HAP-1 (cell line): ENCODE measurements at regions not wholly inside any gene's neighbourhood (a gene's known extent, or its start where the extent isn't known, plus 50 kb on each side); places are given as distances from the start of the nearest gene placed in this dataset.
"Not testable (repeated sequence)": the region's sequence is repeated elsewhere in the genome, so short reads cannot be mapped to it uniquely, and the experiment has no call there.

Experiments used
- DNase-seq, 2 experiments: peaks; one replicate each; pipeline ENCODE4 v3.0.0-alpha.2; 2016 to 2020; ENCODE audit warnings: low spot score in 2 of 2
- H3K27me3 ChIP-seq: fragments of 250-450 bp; sonication (Bioruptor Pico); 2 replicates; pipeline ENCODE4 v1.5.1; 2020; ENCODE audit warnings: low read depth, mild to moderate bottlenecking, moderate library complexity
- H3K36me3 ChIP-seq: fragments of 250-450 bp; sonication (Bioruptor Pico); replicated peaks from 2 replicates; pipeline ENCODE4 v1.5.1; 2020; ENCODE audit warnings: mild to moderate bottlenecking
- H3K4me1 ChIP-seq: fragments of 250-450 bp; sonication (Bioruptor Pico); 2 replicates; pipeline ENCODE4 v1.5.1; 2020; ENCODE audit warnings: mild to moderate bottlenecking
- H3K4me3 ChIP-seq: fragments of 250-450 bp; sonication (Bioruptor Pico); 2 replicates; pipeline ENCODE4 v1.5.1; 2020; ENCODE audit warnings: mild to moderate bottlenecking, moderate library complexity
- H3K9me3 ChIP-seq: fragments of 250-450 bp; sonication (Bioruptor Pico); 2 replicates; pipeline ENCODE4 v1.5.1; 2020; ENCODE audit warnings: mild to moderate bottlenecking, moderate library complexity
- in situ Hi-C: fragments of 300-500 bp; cut with MboI; formaldehyde crosslinking; loops from 3 replicates; pipeline ENCODE4 v1.14.3; 2020; ENCODE audit warnings: low sequenced_read_pairs, inconsistent platforms, mixed read lengths

DNA sequence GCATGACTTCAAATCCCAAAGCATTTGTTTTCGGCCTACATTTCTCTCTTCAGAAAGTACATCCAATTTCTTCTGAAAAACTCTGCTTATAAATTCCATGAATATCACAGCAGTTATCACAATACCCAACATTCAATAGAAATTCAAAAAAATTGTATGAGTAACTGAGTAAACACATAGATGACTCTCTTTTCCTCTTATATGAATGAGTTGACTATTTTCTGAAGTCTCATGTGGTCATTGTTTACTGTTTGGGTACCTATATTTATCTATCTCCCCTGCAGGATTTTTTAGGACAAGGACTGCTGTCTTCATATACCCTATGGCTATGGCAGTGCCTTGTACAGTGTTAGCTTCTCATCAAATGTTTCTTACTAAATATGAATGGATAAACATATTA is 157.1 kb downstream of the HTR1A start:
- in situ Hi-C loops = no loop called here
- no peaks in the 10 kb centered on the region for H3K36me3 ChIP-seq
- no peaks in the 10 kb centered on the region for H3K27me3 ChIP-seq
- no peaks in the 10 kb centered on the region for H3K9me3 ChIP-seq
- DNase-seq = no peak
- no peaks in the 10 kb centered on the region for H3K4me1 ChIP-seq
- H3K4me3 ChIP-seq = no peak overlapping the region

DNA sequence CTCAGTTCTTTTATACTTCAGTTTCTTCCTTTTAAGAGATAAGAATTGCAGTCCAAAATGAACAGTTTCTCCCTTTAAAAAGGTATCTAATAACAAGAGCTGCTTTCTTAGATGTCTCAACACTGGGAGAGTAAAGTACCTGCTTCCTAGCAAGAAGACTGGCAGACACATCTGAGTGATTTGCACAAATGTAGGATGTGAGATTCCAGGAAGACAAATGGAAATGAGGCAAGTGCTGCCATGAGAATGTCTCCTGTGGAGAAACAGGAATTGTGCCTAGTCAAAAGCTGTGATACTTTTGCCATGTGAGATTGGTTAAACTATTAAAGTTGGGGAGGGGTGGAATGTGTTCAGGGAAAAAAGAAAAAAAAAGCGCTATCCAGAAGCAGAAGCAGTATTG is 159.1 kb downstream of the HTR1A start:
- no peaks in the 10 kb centered on the region for H3K9me3 ChIP-seq
- no peaks in the 10 kb centered on the region for H3K36me3 ChIP-seq
- in situ Hi-C loops = no loop called here
- no peaks in the 10 kb centered on the region for H3K4me1 ChIP-seq
- H3K27me3 ChIP-seq = no peaks in the 10 kb centered on the region
- no peak overlapping the region for H3K4me3 ChIP-seq
- DNase-seq = no peak

DNA sequence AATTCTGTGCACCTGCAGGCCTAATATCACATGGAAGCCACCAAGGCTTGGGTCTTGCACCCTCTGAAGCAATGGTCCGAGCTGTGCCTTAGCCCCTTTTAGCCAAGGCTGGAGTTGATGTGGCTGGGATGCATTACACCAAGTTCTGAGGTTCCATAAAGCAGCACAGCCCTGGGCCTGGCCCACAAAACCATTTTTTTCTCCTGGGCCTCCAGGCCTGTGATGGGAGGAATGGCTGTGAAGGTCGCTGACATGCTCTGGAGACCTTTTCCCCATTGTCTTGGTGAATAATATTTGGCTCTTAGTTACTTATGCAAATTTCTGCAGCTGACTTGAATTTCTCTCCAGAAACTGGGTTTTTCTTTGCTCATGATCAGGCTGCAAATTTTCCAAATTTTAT is 167.3 kb downstream of the HTR1A start:
- H3K36me3 ChIP-seq = no peaks in the 10 kb centered on the region
- no peaks in the 10 kb centered on the region for H3K9me3 ChIP-seq
- no peaks in the 10 kb centered on the region for H3K4me1 ChIP-seq
- in situ Hi-C loops = no loop called here
- H3K27me3 ChIP-seq = no peaks in the 10 kb centered on the region
- no peak for DNase-seq
- no peak overlapping the region for H3K4me3 ChIP-seq

DNA sequence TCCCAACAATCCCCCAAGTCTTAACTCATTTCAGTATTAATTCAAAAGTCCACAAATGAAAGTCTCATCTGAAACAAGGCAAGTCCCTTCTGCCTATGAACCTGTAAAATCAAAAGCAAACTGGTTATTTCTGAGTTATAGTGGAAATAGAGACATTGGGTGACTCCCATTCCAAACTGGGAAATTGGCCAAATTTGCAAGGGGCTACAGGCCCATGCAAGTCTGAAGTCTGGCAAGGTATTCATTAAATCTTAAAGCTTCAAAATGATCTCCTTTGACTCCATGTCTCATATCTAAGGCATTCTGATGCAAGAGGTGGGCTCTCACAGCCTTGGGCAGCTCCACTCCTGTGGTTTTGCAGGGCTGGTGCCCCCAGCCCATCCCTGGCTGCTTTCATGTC is 167.9 kb downstream of the HTR1A start:
- in situ Hi-C loops = no loop called here
- Histone ChIP-seq H3K36me3 (no peaks in the 10 kb centered on the region), H3K9me3 (no peaks in the 10 kb centered on the region), H3K4me3 (no peak overlapping the region), H3K27me3 (no peaks in the 10 kb centered on the region), H3K4me1 (no peaks in the 10 kb centered on the region)
- no peak for DNase-seq

DNA sequence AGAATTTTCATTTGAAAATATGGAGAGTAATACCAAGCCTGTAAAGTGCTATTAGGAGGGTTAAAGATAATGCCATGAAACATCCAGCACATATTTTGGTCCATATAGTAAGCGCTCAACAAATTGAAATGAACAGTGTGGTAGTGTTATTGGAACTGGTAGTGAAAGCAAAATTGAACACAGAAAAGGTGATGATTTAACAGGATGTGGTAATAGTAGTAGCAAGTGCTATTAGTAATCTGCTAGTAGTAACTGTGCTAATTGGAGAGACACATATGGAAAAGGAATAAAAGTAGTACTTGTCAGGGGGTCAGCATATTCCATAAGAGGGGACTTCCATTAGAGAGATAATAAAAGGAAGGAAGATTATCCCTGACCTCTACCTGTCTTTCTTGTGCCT is 187.3 kb downstream of the HTR1A start:
- no peaks in the 10 kb centered on the region for H3K4me1 ChIP-seq

DNA sequence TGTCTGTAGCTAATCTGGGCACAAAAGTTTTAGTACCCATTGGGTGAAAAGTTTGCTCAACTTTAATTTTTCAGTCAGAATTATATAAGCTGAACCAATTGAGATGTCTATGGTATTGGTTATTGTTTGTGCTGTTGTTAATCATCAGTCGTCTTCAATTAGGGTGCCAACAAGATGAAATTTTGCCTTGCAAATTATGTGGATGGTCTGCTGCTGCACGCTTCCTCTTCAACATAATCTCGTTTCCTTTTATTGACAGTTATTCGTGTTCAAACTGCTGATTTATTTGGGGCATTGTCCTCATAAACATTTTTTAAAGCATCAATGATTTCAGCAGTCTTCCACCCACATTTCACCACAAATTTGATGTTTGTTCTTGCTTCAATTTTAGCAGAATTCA is 194.0 kb downstream of the HTR1A start:
- no peaks in the 10 kb centered on the region for H3K36me3 ChIP-seq
- no peaks in the 10 kb centered on the region for H3K4me1 ChIP-seq
- no peaks in the 10 kb centered on the region for H3K27me3 ChIP-seq
- H3K9me3 ChIP-seq = no peaks in the 10 kb centered on the region
- in situ Hi-C loops = no loop called here
- H3K4me3 ChIP-seq = no peak overlapping the region
- no peak for DNase-seq

More for the DNA sequence above, 187.3 kb downstream of the HTR1A start:
- in situ Hi-C loops = no loop called here
- H3K36me3 ChIP-seq = no peaks in the 10 kb centered on the region
- H3K9me3 ChIP-seq = no peaks in the 10 kb centered on the region
- H3K27me3 ChIP-seq = no peaks in the 10 kb centered on the region
- DNase-seq = no peak
- H3K4me3 ChIP-seq = no peak overlapping the region

DNA sequence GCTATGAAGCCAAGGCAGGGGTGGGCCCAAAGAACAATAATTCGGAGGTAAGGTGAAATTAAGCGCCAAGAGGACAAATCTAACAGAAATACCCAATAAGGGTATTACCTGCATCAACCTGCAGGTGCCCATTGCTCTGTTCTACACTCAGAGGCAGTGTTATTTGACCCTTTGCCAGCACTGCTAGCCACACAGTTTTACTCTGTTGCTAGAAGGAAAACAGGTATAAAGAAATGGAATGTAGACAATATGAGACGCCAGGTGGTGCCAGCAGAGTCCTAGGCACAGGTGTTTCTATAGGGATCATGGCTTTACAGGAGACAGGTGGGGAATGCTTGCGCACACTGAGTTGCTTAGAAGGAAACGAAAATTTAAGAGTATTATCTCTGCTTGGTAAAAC is 201.3 kb downstream of the HTR1A start:
- H3K4me1 ChIP-seq = no peaks in the 10 kb centered on the region
- no peaks in the 10 kb centered on the region for H3K27me3 ChIP-seq
- no peaks in the 10 kb centered on the region for H3K9me3 ChIP-seq
- in situ Hi-C loops = no loop called here
- no peak for DNase-seq
- no peaks in the 10 kb centered on the region for H3K36me3 ChIP-seq
- H3K4me3 ChIP-seq = no peak overlapping the region

DNA sequence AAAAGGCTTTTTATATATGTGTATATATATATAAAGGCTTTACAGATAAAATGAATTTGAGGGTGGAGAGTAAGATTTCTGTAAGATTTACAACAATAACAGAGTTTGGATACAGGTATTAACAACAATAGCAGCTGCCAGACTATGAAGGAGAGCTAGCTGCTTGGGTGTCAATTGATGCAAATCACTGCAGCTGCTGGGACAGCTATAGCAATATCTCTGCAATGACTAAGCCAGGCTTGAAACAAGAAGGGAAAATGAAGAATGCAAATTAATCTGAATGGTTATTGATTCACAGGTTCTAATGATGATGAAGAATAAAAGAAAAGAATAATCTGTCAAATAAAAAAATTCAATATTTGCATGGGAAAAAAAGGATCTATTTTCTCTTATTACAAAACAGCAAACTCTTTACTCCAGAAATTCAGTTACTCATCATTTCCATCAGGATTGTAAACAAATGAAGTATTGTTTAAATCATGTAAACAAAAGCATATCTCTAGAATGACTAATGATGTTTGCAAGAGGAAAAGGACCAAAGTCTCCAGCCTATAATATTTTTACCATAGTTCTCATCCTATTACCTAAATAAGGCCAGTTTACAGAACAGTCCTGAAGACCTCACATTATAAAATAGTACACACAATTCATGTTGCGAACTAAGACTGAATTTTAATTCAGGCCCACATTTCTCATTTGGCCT is 219.0 kb downstream of the HTR1A start:
- Histone ChIP-seq H3K36me3 (no peaks in the 10 kb centered on the region), H3K9me3 (no peaks in the 10 kb centered on the region), H3K4me1 (no peaks in the 10 kb centered on the region), H3K27me3 (no peaks in the 10 kb centered on the region), H3K4me3 (no peak overlapping the region)
- in situ Hi-C loops = no loop called here
- DNase-seq = no peak

DNA sequence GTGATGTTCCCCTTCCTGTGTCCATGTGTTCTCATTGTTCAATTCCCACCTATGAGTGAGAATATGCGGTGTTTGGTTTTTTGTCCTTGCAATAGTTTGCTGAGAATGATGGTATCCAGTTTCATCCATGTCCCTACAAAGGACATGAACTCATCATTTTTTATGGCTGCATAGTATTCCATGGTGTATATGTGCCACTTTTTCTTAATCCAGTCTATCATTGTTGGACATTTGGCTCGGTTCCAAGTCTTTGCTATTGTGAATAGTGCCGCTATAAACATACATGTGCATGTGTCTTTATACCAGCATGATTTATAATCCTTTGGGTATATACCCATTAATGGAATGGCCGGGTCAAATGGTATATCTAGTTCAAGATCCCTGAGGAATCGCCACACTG is 229.4 kb downstream of the HTR1A start:
- in situ Hi-C loops, H3K4me1 ChIP-seq, H3K4me3 ChIP-seq, H3K9me3 ChIP-seq, H3K27me3 ChIP-seq, H3K36me3 ChIP-seq, DNase-seq: not testable (repeated sequence)

DNA sequence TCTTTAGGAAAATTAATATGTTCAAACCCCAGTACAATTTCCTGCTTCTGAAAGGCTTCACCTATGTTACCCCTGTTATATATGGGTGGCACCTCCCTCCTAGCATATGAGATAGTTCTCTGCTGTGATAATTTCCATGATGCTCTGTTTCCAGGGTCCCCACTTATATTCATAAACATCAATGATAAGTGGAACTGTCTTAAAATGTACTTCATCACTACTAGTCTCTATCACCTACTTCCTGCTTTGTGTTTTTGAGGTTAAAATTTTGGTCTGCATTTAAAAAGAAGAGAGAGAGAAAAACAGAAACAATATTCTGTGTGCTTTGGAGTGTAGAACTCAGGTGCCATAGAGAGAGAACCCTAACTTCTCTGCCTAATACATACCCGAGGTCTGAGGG is 234.7 kb downstream of the HTR1A start:
- in situ Hi-C loops = no loop called here
- Histone ChIP-seq H3K27me3 (no peaks in the 10 kb centered on the region), H3K4me1 (no peaks in the 10 kb centered on the region), H3K4me3 (no peak overlapping the region), H3K9me3 (no peaks in the 10 kb centered on the region), H3K36me3 (no peaks in the 10 kb centered on the region)
- DNase-seq = no peak

DNA sequence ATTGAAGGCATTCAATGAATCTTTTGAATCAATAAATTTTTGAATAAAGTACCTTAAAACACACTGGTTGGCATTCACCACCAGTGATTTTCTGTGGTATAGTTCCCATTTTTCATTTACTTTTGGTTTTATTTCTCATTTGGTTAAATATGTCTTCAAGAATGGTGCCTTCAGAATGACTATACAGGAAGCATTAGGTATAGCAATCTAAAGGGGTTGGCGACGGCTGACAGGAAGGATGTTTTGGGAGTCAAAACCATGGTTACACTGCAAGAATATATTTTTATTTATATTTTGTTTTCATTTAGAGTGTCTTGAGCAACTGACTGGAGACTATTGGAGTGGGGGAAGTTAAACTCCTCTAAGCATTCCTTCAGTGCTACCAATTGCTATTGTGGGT is 235.7 kb downstream of the HTR1A start:
- H3K27me3 ChIP-seq = no peaks in the 10 kb centered on the region
- no peaks in the 10 kb centered on the region for H3K9me3 ChIP-seq
- H3K4me3 ChIP-seq = no peak overlapping the region
- H3K36me3 ChIP-seq = no peaks in the 10 kb centered on the region
- DNase-seq = no peak
- no peaks in the 10 kb centered on the region for H3K4me1 ChIP-seq
- in situ Hi-C loops = no loop called here

DNA sequence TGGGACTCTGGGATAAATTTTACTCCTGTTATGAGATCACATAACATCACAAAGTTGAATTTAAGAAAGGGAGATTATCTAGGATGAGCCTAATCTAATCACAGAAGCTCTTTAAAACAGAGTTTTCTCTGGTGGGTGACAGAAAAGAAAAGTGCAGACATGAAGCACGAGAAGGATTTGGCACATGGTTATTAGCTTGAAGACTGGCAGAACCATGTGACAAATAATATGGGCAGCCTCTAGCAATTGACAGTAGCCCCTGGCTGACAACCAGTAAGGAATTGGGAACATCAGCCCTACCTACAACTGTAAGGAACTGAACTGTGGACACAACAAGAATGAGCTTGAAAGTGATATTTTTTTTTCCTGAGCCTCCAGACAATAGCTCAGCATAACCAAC is 243.1 kb downstream of the HTR1A start:
- no peaks in the 10 kb centered on the region for H3K9me3 ChIP-seq
- in situ Hi-C loops = no loop called here
- H3K4me3 ChIP-seq = no peak overlapping the region
- DNase-seq = no peak
- no peaks in the 10 kb centered on the region for H3K4me1 ChIP-seq
- no peaks in the 10 kb centered on the region for H3K27me3 ChIP-seq
- no peaks in the 10 kb centered on the region for H3K36me3 ChIP-seq

DNA sequence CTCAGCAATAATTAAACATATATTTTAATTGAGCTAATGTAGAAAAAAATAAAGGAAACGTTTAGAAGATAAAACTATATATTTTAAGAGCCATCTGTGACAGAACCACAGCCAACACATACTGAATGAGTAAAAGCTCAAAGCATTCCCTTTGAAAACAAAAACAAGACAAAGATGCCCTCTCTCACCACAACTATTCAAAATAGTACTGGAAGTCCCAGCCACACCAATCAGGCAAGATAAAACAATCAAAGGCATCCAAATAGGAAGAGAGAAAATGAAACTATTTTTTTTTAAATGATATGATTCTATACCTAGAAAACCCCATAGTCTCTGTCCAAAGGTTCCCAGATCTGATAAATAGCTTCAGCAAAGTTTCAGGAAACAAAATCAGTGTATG is 262.0 kb downstream of the HTR1A start:
- in situ Hi-C loops = no loop called here
- H3K9me3 ChIP-seq = no peaks in the 10 kb centered on the region
- no peak for DNase-seq
- H3K27me3 ChIP-seq = no peaks in the 10 kb centered on the region
- no peaks in the 10 kb centered on the region for H3K4me1 ChIP-seq
- no peaks in the 10 kb centered on the region for H3K36me3 ChIP-seq
- no peak overlapping the region for H3K4me3 ChIP-seq

DNA sequence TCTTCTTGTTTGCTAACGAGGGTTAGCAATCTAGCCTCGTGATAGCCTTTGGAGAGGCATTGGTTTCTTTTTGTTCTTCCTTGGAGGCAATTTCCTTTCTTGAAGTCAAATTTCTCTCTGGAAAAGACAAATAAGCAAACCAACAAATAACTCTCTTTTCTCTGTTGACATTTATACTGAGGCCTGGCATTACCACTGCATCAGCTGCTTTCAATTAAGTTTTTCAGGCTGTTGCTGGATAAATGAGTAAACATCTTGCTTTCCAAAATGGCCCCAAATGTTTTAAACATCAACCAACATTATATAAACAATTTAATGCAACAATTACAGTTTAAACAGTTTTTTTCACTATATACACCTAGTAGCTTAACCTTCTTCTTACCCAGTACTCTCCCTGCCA is 264.4 kb downstream of the HTR1A start:
- Histone ChIP-seq H3K4me3 (no peak overlapping the region), H3K9me3 (no peaks in the 10 kb centered on the region), H3K36me3 (no peaks in the 10 kb centered on the region), H3K4me1 (no peaks in the 10 kb centered on the region), H3K27me3 (no peaks in the 10 kb centered on the region)
- no peak for DNase-seq
- in situ Hi-C loops = no loop called here

DNA sequence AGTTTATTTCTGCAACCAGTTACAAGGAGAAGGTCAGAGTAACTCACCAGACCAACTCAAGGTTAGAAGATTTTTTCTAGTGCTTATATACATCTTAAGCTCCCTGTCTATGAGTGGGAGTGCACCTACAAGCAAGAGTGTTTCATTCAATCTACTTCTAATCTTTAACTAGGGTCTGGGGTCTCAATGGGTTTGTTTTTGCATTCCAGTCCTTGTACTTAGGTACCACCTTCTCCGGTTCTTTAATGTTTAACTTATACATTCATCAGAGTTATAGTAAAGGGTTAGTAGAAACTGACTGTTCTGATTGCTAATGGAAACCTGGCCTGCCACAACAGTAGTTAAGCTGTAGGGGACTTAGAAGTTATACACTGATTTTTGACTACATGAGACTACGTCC is 271.7 kb downstream of the HTR1A start:
- no peak for DNase-seq
- Histone ChIP-seq H3K4me1 (no peaks in the 10 kb centered on the region), H3K36me3 (no peaks in the 10 kb centered on the region), H3K9me3 (no peaks in the 10 kb centered on the region), H3K27me3 (no peaks in the 10 kb centered on the region), H3K4me3 (no peak overlapping the region)
- in situ Hi-C loops = no loop called here
